HG02840 (cell line): ENCODE measurements at regions not wholly inside any gene's neighbourhood (a gene's known extent, or its start where the extent isn't known, plus 50 kb on each side); places are given as distances from the start of the nearest gene placed in this dataset.

Experiments used
- ATAC-seq: cut with Tn5 transposase; IDR thresholded peaks from one replicate; pipeline ENCODE4 v1.9.1; 2021; ENCODE audit warnings: mild to moderate bottlenecking, moderate library complexity, moderate number of reproducible peaks; ENCODE audit not compliant: unreplicated experiment, low FRiP score

GRCh38 chr2:144094408-144095151 lies 425.3 kb downstream of the ZEB2 start:
- no peak for ATAC-seq

- ATAC-seq: no peak
Observed at GRCh38 chr2:144091622-144092021, 428.3 kb downstream of the ZEB2 start.

GRCh38 chr2:144088863-144089262 lies 431.1 kb downstream of the ZEB2 start:
- no peak for ATAC-seq

GRCh38 chr2:144086965-144087364 lies 433.0 kb downstream of the ZEB2 start:
- no peak for ATAC-seq

GRCh38 chr2:144085016-144085415 lies 434.9 kb downstream of the ZEB2 start:
- no peak for ATAC-seq

- no peak for ATAC-seq
Observed at GRCh38 chr2:144084114-144084661, 435.7 kb downstream of the ZEB2 start.

GRCh38 chr2:144083211-144083610 lies 436.7 kb downstream of the ZEB2 start:
- no peak for ATAC-seq

GRCh38 chr2:144082777-144083176 lies 437.1 kb downstream of the ZEB2 start:
- ATAC-seq: no peak

- no peak for ATAC-seq
Observed at GRCh38 chr2:144082327-144082726, 437.6 kb downstream of the ZEB2 start.

- no peak for ATAC-seq
Observed at GRCh38 chr2:144081272-144081671, 438.6 kb downstream of the ZEB2 start.

GRCh38 chr2:144079803-144080202 lies 440.1 kb downstream of the ZEB2 start:
- ATAC-seq: no peak

- no peak for ATAC-seq
Observed at GRCh38 chr2:144078802-144079724, 440.9 kb downstream of the ZEB2 start.

GRCh38 chr2:144078106-144078505 lies 441.8 kb downstream of the ZEB2 start:
- no peak for ATAC-seq

GRCh38 chr2:144074450-144074849 lies 445.5 kb downstream of the ZEB2 start:
- no peak for ATAC-seq

- no peak for ATAC-seq
Observed at GRCh38 chr2:144071461-144071860, 448.5 kb downstream of the ZEB2 start.

GRCh38 chr2:144067506-144067905 lies 452.4 kb downstream of the ZEB2 start:
- no peak for ATAC-seq

- ATAC-seq: no peak
Observed at GRCh38 chr2:144063602-144064001, 456.3 kb downstream of the ZEB2 start.

- ATAC-seq: no peak
Observed at GRCh38 chr2:144054911-144055310, 465.0 kb downstream of the ZEB2 start.

GRCh38 chr2:144052083-144052482 lies 467.8 kb downstream of the ZEB2 start:
- ATAC-seq: no peak

- no peak for ATAC-seq
Observed at GRCh38 chr2:144049137-144049536, 470.8 kb downstream of the ZEB2 start.

GRCh38 chr2:144048631-144049060 lies 471.3 kb downstream of the ZEB2 start:
- ATAC-seq: no peak
